Uterus (tissue), 2 donors: ENCODE measurements at regions not wholly inside any gene's neighbourhood (a gene's known extent, or its start where the extent isn't known, plus 50 kb on each side); places are given as distances from the start of the nearest gene placed in this dataset.

Source experiments
- CTCF ChIP-seq, 4 experiments: fragments of 200-600 bp in 2 of 4; fragments of 450-650 bp in 2 of 4; sonication (generic) in 2 of 4; IDR thresholded peaks; one replicate each; pipeline ENCODE4 v1.5.1; 2016 to 2019; ENCODE audit warnings: antibody characterized with exemption in 4 of 4, mild to moderate bottlenecking in 2 of 4, moderate library complexity in 1 of 4
- POLR2A ChIP-seq, 2 donors: fragments of 450-650 bp; IDR thresholded peaks; one replicate each; pipeline ENCODE4 v1.6.1; 2016; ENCODE audit warnings: antibody characterized with exemption in 2 of 2, mild to moderate bottlenecking in 1 of 2, moderate library complexity in 1 of 2

- TF ChIP-seq CTCF (IDR thresholded peaks at IDR 0.05) = no peak
- no peak for TF ChIP-seq POLR2A (IDR thresholded peaks at IDR 0.05)
These were observed 564.2 kb downstream of the PTPRU start for GRCh38 chr1:29800522-29800956.
